ENCODE measurements at regions not wholly inside any gene's neighbourhood (a gene's known extent, or its start where the extent isn't known, plus 50 kb on each side); places are given as distances from the start of the nearest gene placed in this dataset.

- no peak for DNase-seq (ENCODE audit: low spot score)
Measured at GRCh38 chr10:36700123-36700522, 425.3 kb upstream of the ANKRD30A start.

DNA sequence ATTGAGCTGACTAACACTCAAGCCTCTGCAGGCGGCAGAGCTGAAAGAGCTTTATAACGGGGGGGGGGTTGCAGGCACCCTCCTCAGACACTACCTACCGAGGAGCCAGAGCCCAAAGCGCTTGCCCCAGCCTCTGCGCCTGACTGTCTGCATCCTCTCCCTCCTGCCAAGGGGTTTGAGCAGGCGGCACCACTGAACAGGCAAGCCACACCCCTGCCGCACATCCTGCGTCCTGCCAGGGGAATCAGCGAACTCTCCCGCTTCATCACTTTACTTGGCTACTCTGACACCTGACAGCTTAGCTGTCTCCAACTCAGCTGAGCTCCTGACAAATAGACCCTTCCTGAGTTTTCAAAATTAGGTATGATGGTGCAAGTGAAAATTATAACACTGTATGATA, 432.6 kb upstream of the ANKRD30A start:
- no peak for DNase-seq (ENCODE audit: low spot score)

DNA sequence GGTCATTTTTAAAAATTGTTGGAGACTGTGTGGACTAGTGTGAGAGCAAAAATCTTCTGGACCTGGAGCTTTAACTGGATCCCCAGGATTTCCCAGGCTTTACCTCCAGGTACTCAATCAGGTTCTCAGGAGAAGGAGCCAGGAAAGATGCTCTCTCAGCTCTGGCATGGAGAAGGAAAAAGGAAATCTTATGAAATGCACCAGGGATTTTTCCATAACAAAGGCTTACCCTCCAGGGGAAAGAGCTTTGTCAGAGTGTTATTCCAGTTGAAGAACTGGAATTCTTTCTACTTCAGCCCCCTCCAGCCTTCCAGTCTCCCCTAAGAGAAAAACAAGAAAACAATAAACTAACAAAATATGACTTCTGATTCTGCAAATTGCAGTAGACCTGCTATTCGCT, 436.7 kb upstream of the ANKRD30A start:
- DNase-seq (ENCODE audit: low spot score), result no peak

DNA sequence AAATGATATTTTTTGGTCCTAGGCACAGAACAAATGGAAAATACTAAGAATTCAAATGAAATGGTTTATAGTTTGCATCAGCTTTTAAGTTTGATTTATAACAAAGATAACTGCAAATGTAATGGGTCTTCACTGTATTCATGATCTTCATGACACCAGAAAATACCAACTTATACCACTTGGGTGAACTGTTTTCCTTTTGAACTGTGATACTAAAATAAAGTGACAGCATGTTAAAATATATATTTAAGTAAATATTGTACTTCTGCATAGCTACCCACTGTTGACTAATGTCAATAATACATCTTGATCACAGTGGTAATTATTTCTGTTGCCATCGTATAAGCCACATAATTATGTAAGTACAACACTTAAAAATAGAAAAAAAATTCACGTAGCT, 442.0 kb upstream of the ANKRD30A start:
- DNase-seq (ENCODE audit: low spot score), result no peak

DNA sequence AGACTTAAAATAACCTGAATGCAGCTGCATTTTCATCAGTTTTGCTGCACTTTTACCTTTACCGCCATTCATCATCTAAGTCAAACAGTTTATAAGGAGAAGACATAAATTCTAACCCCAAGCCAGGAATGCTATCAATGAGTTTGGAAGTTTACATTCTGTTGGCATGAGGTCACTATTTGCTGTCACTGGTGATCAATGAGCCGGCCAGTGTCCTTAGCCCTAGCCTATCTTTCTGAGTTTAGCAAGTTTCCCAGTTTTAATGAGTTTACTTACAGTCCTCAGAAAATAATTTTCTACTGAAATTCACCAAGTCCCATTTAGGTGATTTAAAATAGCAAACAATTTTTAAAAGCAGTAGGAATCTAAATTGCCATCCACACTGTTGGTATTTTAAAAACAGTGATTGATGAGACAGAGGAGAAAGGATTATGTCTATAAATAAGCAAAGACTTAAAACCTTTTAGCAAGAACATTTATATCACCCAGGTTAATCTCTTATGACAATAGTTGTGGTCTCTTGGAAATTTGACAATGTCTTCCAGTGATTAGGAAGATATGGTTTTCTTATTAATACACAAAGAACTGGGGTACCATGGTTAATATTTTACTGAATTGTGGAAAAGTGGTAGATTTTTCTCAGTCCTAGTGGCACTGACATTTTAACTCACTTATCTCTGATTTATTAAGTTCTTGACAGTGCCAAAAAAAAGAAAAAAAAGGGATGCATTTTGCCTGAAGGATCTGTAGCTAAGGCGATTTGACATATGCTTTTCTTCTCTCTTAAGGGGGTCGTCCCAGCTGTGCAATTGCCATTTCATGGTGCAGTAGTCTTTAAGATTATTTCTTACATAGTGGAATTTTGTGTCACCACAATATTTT, 443.4 kb upstream of the ANKRD30A start:
- no peak for DNase-seq (ENCODE audit: low spot score)

- no peak for DNase-seq (ENCODE audit: low spot score)
Measured at GRCh38 chr10:36679554-36679953, 445.8 kb upstream of the ANKRD30A start.

DNA sequence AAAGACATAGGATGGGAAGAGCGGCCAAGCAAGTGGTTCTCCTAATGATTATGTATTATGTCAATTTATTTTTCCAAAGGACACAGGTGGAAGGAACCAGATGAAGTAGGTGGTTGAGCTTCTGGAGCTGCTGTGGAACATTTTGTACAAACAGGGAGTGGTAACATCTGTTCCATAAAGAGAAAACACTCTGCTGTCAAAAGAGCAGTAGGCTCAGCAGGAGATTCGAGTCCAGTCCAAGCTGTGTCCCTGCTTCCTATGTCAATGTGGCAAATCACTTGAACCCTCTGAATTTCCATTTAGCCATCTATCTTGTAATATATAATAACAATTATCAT, 448.0 kb upstream of the ANKRD30A start:
- DNase-seq (ENCODE audit: low spot score), result no peak

DNA sequence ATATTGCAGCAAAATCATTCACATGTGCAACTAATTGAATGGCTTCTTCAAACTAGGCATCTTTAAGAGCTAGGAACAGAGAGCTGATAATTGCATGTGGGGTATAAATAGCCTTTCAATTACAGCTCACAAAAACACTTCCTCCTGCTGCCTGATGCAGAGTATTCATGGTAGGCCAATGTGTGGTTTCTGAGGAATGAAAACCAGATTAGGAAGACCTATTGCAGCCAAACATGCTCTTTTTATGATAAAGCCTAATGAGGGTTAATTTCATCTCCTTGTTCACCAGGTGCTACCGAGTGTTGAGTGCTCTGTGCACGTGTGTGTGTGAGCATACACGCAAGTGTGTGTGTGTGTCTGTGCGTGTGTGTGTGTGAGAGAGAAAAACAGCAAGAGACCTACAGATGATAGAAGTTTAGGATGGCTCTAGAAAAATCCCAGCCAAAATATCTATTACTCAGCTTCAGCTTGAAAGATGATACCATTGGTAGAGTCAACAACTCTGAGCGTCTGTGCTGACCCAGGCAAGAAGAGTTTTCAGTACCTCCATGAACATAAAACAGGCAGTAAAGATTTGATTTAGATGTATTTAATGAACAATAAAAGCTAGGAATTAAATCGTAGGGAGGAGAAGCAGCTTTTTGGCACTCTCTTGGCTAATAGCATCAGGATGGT, 448.5 kb upstream of the ANKRD30A start:
- DNase-seq (ENCODE audit: low spot score), result peak; percentile 48

- DNase-seq (ENCODE audit: low spot score), result no peak
Measured at GRCh38 chr10:36676321-36676720, 449.1 kb upstream of the ANKRD30A start.

- DNase-seq (ENCODE audit: low spot score), result peak; percentile 64
Measured at GRCh38 chr10:36675458-36675880, 449.9 kb upstream of the ANKRD30A start.

DNA sequence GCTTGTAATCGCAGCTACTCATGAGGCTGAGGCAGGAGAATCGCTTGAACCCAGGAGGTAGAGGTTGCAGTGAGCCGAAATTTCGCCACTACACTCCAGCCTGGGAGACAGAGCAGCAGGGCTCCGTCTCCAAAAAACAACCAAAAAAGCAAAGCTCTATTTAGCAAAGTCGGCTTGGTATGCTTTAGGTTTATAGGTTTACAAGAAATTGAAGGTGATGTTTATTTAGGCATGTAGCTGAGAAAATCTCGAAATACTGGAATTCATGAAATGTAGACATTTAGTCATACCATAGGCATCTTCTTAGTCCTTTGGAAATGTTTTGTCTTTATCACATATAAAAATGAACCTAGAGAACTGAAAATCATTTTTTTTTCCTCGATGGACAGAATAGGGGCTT, 453.8 kb upstream of the ANKRD30A start:
- peak; percentile 50 for DNase-seq (ENCODE audit: low spot score)

- peak; percentile 44 for DNase-seq (ENCODE audit: low spot score)
Measured at GRCh38 chr10:36670621-36671402, 454.6 kb upstream of the ANKRD30A start.

- no peak for DNase-seq (ENCODE audit: low spot score)
Measured at GRCh38 chr10:36669615-36670352, 455.6 kb upstream of the ANKRD30A start.

DNA sequence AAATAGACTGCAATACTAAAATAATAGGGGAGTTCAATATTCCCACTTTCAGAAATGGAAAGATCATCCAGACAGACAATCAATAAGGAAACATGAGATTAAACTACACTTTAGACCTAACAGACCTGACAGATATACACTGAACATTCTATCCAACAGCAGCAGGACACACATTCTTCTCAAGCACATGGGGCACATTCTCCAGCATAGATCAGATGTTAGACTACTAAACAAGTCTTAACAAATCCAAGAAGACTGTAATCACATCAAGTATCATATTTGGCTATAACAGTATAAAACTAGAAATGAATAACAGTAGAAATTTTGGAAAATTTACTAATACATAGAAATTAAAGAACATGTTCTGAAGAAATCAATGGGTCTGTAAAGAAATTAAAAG, 458.9 kb upstream of the ANKRD30A start:
- no peak for DNase-seq (ENCODE audit: low spot score)

- no peak for DNase-seq (ENCODE audit: low spot score)
Measured at GRCh38 chr10:36662571-36662970, 462.8 kb upstream of the ANKRD30A start.

DNA sequence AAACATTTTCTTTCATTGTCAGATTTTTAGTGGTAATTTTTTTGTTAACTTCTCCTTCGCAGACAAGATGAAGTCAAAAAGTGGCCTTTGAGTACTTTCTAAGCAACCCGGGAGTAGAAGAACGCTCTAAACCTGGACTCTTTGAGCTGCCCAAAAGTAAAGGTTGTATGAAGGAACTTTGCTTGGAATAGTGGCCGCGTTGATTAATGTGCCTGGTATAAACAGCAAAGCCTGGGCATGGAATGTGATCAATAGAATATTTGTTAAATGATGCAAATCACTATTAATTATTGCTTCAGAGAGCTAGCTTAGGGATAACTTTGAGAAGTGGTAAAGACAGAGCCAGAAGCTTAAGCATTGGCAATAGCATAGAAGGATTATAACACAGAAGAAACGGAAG, 475.1 kb upstream of the ANKRD30A start:
- DNase-seq (ENCODE audit: low spot score), result no peak

- DNase-seq (ENCODE audit: low spot score), result no peak
Measured at GRCh38 chr10:36647540-36647939, 477.9 kb upstream of the ANKRD30A start.

- peak; percentile 74 for DNase-seq (ENCODE audit: low spot score)
Measured at GRCh38 chr10:36640626-36641025, 484.8 kb upstream of the ANKRD30A start.

DNA sequence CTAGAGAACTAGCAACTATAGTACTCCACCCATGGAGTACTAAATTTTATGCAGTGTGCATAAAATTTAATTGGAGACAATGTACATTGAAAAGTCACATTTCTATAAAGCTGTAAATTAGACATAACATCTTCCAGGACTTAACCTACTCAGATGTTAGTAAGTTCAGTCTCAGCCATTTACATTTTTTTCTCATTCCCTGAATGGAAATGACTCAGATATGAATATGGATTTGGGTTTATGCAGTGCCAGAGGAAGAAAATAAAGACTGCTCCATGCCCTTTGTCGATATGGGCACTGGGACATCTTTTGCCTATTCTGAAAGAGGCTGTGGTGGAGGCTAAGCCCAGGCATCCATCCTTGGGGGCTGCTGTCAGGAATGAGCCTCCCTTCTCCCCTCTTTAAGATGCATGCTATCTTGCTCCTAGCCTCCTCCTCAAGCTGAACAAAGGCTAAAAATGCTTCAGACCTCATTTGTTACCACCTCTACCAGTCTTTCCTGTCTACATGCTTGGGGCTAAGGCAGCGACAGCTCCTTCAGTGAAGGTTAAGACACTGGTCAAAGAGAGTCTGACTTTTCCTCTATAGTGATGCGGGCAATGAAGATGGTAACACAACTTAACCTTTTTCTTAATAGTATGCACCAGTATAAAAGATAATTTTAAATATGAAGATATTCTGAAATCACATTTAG, 486.8 kb upstream of the ANKRD30A start:
- DNase-seq (ENCODE audit: low spot score), result no peak

GRCh38 chr10:36636879-36637278, 488.5 kb upstream of the ANKRD30A start:
- DNase-seq (ENCODE audit: low spot score), result no peak

- no peak for DNase-seq (ENCODE audit: low spot score)
Measured at GRCh38 chr10:36636285-36636839, 489.0 kb upstream of the ANKRD30A start.
